Endothelial cell of hepatic sinusoid (primary cell): ENCODE measurements at regions not wholly inside any gene's neighbourhood (a gene's known extent, or its start where the extent isn't known, plus 50 kb on each side); places are given as distances from the start of the nearest gene placed in this dataset.

ENCODE experiments used
- in situ Hi-C: cut with HindIII; loops from 2 replicates; pipeline ENCODE4 v1.10.0; 2017; ENCODE audit warnings: low sequenced_read_pairs

- in situ Hi-C loops = no loop called here
These were observed 57.4 kb downstream of the PRR20E start for GRCh38 chr13:57224414-57224813.

DNA sequence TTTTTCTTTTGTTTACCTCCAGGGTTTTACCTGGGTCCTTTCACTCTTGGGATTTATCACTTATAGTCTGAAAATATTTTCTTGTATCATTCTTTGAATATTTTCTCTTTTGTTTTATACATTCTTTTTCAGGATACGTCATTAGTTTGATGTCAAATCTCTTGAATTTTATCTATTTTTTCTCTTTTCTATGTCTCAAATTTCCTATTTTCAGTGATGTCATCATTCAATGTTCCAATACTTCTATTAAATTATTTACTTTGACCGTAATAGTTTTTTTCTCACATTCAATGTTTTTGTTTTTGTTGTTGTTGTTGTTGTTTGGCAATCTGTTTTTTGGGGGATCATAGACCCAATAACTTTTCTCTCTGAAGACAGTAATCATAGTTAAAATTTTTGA lies 83.5 kb downstream of the PRR20E start:
- in situ Hi-C loops = no loop called here

DNA sequence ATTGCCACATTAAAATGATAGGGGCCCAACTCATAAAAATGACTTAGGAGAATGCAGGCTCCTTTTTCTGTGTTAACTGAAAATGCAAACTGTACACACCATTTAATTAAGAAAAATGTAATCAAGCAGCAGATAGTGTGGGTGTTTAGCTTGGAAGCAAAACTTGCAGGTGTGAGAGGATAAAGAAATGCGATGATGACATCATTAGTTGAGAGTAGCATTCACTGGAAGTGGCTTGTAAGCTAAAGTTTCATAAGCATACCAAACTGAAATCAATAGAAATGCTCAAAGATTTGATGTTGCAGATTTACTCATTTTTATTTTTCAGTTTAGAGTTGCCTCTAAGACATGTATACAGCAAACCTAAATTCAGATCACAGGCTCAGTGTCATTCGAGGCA lies 86.6 kb downstream of the PRR20E start:
- in situ Hi-C loops = no loop called here

GRCh38 chr13:57264965-57265364 lies 98.0 kb downstream of the PRR20E start:
- in situ Hi-C loops = no loop called here

DNA sequence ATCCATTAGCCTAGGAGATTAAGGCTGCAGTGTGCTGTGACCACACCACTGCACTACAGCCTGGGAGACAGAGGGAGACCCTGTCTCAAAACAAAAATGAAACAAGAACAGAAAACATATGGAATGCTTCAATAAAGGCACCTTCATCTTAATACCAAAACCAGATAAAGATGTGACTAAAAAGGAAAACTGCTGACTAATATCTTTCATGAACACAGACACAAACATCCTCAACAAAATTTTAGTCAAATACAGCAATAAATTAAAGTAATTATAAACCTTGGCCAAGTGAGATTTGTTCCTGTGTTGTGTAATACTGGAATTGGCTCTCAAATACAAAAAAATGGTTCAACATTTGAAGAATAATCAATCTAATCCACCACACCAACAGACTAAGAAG lies 103.5 kb downstream of the PRR20E start:
- in situ Hi-C loops = no loop called here

- in situ Hi-C loops = loop anchor here (5.0 kb wide), 1 partner anchor 84 kb away; no protein-coding TSS in a partner anchor
These were observed 119.6 kb downstream of the PRR20E start for GRCh38 chr13:57286511-57287098.

DNA sequence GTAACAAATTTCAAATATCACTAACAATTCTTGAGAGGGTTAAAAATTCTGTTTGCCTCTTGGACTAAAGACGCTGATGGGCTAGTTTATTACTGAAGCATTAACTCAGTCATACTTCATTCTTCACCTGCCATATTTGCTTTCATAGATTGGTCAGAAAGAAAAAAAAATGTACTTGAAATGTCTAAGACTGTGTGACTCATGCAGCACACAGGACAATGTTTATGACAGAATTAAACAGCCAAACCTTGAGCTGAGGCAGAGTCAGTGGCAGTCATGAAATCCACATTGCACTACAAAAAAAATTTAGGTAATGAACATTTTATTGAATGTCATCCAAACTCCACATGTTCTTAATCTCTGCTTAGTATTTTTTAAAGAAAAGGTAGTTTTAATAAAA lies 135.6 kb downstream of the PRR20E start:
- in situ Hi-C loops = no loop called here

DNA sequence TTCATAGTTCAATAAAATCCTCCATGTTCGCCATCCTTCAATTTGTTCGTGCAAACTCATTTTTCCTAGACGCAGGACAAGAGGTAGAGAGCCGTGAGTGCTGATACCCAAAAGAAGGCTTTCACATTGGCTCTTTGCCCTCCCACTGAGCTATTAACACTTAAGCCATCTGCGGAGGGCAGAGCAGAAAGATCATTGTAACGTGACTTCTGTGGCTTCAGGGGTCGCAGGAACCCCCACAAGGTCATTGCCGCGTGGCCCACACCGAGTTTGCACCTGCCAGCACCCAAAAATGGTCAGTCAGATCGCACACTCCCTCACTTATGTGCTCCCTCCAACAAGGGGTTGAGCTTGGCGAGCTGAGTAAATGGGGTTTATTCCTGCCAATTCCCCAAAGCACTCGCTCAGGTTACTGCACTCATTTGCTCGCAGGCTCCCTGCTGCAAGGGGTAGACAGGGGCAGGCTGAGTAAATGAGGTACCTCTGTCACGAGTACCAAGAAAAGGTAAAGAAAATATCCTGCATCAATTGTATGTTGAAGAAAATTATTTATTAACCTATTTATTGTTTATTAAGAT lies 144.1 kb downstream of the PRR20E start:
- in situ Hi-C loops = no loop called here

- in situ Hi-C loops = no loop called here
These were observed 148.0 kb downstream of the PRR20E start for GRCh38 chr13:57314897-57315520.

DNA sequence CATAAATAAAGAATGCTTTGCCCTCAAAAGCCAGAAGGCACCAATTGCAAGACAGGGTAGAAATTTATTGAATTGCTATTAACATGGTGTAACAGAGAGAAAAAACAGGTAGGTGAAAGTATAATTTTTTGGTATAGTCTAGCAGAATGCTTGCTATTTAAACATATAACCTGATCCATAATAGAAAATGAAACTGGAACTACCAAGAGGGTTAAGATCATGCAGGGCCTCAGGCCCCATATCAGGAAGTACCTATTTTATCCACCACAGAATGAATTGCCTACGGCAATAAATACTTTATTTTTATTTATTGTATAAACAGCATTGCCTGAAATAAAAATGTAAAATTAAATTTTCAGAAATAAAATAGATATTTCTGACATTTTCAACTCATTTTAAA lies 159.5 kb downstream of the PRR20E start:
- in situ Hi-C loops = no loop called here

DNA sequence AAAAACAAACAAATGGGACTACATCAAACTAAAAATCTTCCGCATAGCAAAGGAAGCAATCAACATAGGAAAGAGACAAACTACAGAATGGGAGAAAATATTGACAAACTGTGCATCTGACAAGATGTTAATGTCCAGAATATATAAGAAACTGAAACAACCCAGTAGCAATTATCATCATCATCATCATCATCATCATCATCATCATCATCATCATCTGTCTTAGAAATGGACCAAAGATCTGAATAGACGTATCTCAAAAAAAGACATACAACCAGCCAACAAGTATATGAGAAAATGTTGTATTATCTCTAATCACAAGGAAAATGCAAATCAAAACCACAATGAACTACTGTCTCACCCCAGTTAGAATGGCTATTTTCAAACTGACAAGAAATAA lies 173.9 kb downstream of the PRR20E start:
- in situ Hi-C loops = no loop called here

DNA sequence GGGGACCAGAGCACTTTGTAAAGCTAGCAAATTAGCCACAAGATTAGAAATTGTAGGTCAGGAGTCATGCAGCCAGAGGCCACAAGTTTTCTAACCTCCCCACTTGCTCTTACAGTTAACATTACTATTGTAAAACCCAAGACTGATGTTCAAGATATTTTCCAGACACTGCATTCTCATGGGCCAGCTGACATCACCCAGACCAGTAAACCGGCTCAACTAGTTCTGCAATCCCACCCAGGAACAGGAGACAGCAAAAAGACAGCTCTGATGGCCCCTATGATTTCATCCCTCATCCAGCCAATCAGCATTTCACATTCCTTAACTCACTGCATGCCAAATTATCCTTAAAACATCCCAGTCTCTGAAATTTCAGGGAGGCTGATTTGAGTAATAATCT lies 178.5 kb downstream of the PRR20E start:
- in situ Hi-C loops = no loop called here

DNA sequence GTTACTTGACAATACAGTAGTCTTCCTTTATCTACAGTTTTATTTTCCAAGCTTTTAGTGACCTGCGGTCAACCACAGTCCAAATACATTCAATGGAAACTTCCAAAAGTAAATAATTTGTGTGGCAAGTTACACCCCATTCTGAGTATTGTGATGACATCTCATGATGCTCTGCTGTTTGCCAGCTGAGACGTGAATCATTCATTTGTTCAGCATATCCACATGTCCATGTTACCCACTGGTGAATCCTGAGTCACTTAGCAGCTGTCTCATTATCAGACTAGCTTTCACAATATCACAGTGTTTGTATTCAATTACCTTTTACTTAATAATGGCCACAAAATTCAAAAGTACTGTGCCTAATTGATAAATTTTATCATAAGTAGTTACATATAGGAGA lies 179.8 kb downstream of the PRR20E start:
- in situ Hi-C loops = no loop called here

GRCh38 chr13:57352114-57352513 lies 185.1 kb downstream of the PRR20E start:
- in situ Hi-C loops = no loop called here

DNA sequence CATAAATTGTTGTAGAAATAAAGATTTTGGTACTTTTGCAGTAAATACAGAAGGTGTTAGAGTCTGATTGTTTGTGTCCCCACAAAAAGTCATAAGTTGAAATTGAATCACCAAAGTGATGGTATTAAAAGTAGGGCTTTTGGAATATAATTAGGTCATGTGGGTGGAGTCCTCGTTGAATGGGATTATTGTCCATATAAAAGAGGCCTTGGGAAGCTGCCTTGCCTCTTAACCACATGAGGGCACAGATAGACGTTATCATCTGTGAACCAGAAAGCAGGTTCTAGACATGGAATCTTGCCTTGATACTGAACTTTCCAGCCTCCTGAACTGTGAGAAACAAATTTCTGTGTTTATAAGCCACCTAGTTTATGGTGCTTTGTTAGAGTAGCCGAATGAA lies 186.8 kb downstream of the PRR20E start:
- in situ Hi-C loops = no loop called here

- in situ Hi-C loops = no loop called here
These were observed 208.9 kb downstream of the PRR20E start for GRCh38 chr13:57375876-57376275.

- in situ Hi-C loops = no loop called here
These were observed 223.2 kb upstream of the PCDH17 start for GRCh38 chr13:57408312-57408711.

DNA sequence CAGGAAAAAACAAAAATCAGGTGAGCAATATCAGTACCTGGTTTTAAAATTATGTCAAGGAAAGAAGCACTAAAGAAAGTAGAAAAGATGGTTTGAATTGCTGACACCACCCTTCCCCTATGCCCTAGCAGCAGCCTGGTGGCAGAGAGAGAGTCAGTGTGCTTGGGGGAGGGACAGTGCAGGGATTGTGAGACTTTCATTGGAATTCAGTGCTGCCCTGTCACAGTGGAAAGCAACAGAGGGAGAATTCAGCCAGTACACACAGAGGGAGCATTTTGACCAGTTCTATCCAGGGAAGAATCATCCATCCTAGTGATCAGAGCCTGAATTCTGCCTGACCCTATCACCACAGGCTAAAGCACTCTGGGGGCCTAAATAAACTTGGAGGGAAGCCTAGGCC lies 222.4 kb upstream of the PCDH17 start:
- in situ Hi-C loops = no loop called here

- in situ Hi-C loops = no loop called here
These were observed 221.9 kb upstream of the PCDH17 start for GRCh38 chr13:57409656-57410055.

DNA sequence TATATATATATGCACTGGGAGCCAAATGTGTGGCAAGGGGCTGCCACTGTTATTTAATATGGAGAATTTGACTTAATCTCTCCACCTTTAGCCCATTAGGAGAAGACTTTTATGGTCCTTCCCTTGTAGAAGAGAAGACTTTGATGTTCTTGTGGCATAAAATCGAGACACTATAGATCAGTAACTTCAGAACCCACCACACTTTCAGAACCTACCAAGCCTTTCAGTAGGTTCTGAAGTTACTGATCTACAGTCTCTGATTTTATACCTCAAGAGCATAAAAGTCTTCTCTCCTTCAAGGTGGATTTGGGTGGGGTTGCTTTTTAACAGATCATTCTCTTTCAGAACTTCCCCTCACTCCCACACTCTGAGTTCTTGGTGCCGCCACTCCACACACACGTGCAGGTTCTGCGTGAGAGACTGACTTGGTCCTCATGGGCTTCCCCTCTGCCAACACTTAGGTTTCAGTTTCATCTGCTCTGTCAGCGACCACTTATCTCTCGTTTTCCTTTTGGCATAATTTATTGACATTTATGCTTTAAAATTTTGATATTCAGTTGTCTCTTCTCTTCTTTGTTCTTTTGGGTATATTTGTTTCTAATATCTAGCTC lies 213.4 kb upstream of the PCDH17 start:
- in situ Hi-C loops = no loop called here

DNA sequence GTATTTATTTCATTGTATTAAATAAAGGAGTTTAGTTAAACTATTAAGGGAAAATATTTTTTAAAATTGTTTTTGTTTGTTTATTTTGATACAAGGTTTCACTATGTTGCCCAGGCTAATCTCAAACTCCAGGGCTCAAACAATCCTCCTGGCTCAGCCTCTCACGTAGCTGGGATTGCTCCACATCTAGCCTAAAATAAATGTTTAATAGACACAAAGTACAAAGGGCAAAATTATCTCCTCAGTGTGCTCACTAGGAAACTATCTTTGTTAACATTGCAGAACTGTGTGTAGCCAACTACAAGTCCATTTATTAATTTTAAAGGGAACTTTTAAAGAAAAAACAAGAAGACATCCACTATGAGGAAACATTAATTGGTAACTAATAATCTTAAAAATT lies 207.2 kb upstream of the PCDH17 start:
- in situ Hi-C loops = no loop called here

DNA sequence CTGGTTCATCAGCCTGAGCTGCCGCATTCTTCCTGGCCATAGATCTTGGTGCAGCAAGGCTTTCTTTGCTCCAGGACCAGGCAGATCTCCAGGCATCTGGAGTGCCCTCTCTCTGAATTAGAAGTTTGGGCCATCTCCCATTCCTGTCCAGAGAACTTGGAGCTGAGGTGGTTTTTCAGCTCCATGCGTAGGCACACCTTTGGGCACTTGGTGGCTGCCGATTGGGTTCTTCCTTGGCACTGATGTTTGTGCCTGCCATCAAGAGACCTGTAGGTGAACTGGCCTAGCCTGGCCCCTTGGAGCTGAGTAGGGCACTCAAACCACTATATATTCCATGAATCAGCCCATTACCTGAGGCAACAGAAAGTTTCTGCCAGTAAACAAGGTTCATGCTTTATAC lies 206.0 kb upstream of the PCDH17 start:
- in situ Hi-C loops = no loop called here
